ENCODE measurements at regions not wholly inside any gene's neighbourhood (a gene's known extent, or its start where the extent isn't known, plus 50 kb on each side); places are given as distances from the start of the nearest gene placed in this dataset.

GRCh38 chr2:57936216-57936615 lies 110.4 kb upstream of the VRK2 start:
- H3K9me3 ChIP-seq (replicated peaks; ENCODE audit: control insufficient read depth, low read depth, low read length) = peaks cover 17% of the 10 kb centered on the region
- H3K27ac ChIP-seq (ENCODE audit: low read length) = no peak overlapping the region
- no CpG with 5 or more reads among the region's 1 CpG for WGBS (ENCODE audit: insufficient coverage)
- no peak overlapping the region for H3K4me3 ChIP-seq (ENCODE audit: low read length)
- DNase-seq = no peak
- no peaks in the 10 kb centered on the region for H3K36me3 ChIP-seq (ENCODE audit: control insufficient read depth, insufficient read depth, low read length)
- H3K4me1 ChIP-seq (ENCODE audit: control insufficient read depth, insufficient read depth, low read length) = no peaks in the 10 kb centered on the region
- H3K27me3 ChIP-seq (ENCODE audit: control insufficient read depth, insufficient read depth, low read length) = no peaks in the 10 kb centered on the region

GRCh38 chr2:57937456-57937855 lies 109.2 kb upstream of the VRK2 start:
- WGBS (ENCODE audit: insufficient coverage) = no CpG with 5 or more reads among the region's 3 CpGs
- Histone ChIP-seq H3K4me3 (ENCODE audit: low read length) (no peak overlapping the region), H3K27ac (ENCODE audit: low read length) (no peak overlapping the region), H3K9me3 (replicated peaks; ENCODE audit: control insufficient read depth, low read depth, low read length) (peaks cover 17% of the 10 kb centered on the region), H3K36me3 (ENCODE audit: control insufficient read depth, insufficient read depth, low read length) (no peaks in the 10 kb centered on the region), H3K27me3 (ENCODE audit: control insufficient read depth, insufficient read depth, low read length) (no peaks in the 10 kb centered on the region), H3K4me1 (ENCODE audit: control insufficient read depth, insufficient read depth, low read length) (no peaks in the 10 kb centered on the region)
- no peak for DNase-seq

GRCh38 chr2:57941816-57942215 lies 104.8 kb upstream of the VRK2 start:
- no CpG with 5 or more reads among the region's 1 CpG for WGBS (ENCODE audit: insufficient coverage)

GRCh38 chr2:57943315-57943714 lies 103.3 kb upstream of the VRK2 start:
- Histone ChIP-seq H3K9me3 (replicated peaks; ENCODE audit: control insufficient read depth, low read depth, low read length) (no peaks in the 10 kb centered on the region), H3K27me3 (ENCODE audit: control insufficient read depth, insufficient read depth, low read length) (no peaks in the 10 kb centered on the region), H3K27ac (ENCODE audit: low read length) (no peak overlapping the region), H3K36me3 (ENCODE audit: control insufficient read depth, insufficient read depth, low read length) (no peaks in the 10 kb centered on the region), H3K4me1 (ENCODE audit: control insufficient read depth, insufficient read depth, low read length) (no peaks in the 10 kb centered on the region), H3K4me3 (ENCODE audit: low read length) (no peak overlapping the region)
- DNase-seq = no peak

More at GRCh38 chr2:57941816-57942215, 104.8 kb upstream of the VRK2 start:
- Histone ChIP-seq H3K4me1 (ENCODE audit: control insufficient read depth, insufficient read depth, low read length) (no peaks in the 10 kb centered on the region), H3K27me3 (ENCODE audit: control insufficient read depth, insufficient read depth, low read length) (no peaks in the 10 kb centered on the region), H3K4me3 (ENCODE audit: low read length) (no peak overlapping the region), H3K36me3 (ENCODE audit: control insufficient read depth, insufficient read depth, low read length) (no peaks in the 10 kb centered on the region), H3K27ac (ENCODE audit: low read length) (no peak overlapping the region), H3K9me3 (replicated peaks; ENCODE audit: control insufficient read depth, low read depth, low read length) (peaks cover 1% of the 10 kb centered on the region)
- DNase-seq = no peak

GRCh38 chr2:57947398-57947797 lies 99.2 kb upstream of the VRK2 start:
- DNase-seq = no peak
- Histone ChIP-seq H3K4me1 (ENCODE audit: control insufficient read depth, insufficient read depth, low read length) (no peaks in the 10 kb centered on the region), H3K4me3 (ENCODE audit: low read length) (no peak overlapping the region)

GRCh38 chr2:57954020-57954419 lies 92.6 kb upstream of the VRK2 start:
- Histone ChIP-seq H3K9me3 (replicated peaks; ENCODE audit: control insufficient read depth, low read depth, low read length) (no peaks in the 10 kb centered on the region), H3K27me3 (ENCODE audit: control insufficient read depth, insufficient read depth, low read length) (no peaks in the 10 kb centered on the region), H3K36me3 (ENCODE audit: control insufficient read depth, insufficient read depth, low read length) (no peaks in the 10 kb centered on the region), H3K27ac (ENCODE audit: low read length) (no peak overlapping the region), H3K4me3 (ENCODE audit: low read length) (no peak overlapping the region), H3K4me1 (ENCODE audit: control insufficient read depth, insufficient read depth, low read length) (no peaks in the 10 kb centered on the region)
- no peak for DNase-seq
- WGBS (ENCODE audit: insufficient coverage) = no CpG with 5 or more reads among the region's 1 CpG

More at GRCh38 chr2:57947398-57947797, 99.2 kb upstream of the VRK2 start:
- no peak overlapping the region for H3K27ac ChIP-seq (ENCODE audit: low read length)
- no peaks in the 10 kb centered on the region for H3K27me3 ChIP-seq (ENCODE audit: control insufficient read depth, insufficient read depth, low read length)
- H3K9me3 ChIP-seq (replicated peaks; ENCODE audit: control insufficient read depth, low read depth, low read length) = no peaks in the 10 kb centered on the region
- no peaks in the 10 kb centered on the region for H3K36me3 ChIP-seq (ENCODE audit: control insufficient read depth, insufficient read depth, low read length)

- no peak for DNase-seq
- Histone ChIP-seq H3K27ac (ENCODE audit: low read length) (no peak overlapping the region), H3K9me3 (replicated peaks; ENCODE audit: control insufficient read depth, low read depth, low read length) (no peaks in the 10 kb centered on the region), H3K36me3 (ENCODE audit: control insufficient read depth, insufficient read depth, low read length) (no peaks in the 10 kb centered on the region), H3K27me3 (ENCODE audit: control insufficient read depth, insufficient read depth, low read length) (no peaks in the 10 kb centered on the region), H3K4me1 (ENCODE audit: control insufficient read depth, insufficient read depth, low read length) (no peaks in the 10 kb centered on the region), H3K4me3 (ENCODE audit: low read length) (no peak overlapping the region)
- no CpG with 5 or more reads among the region's 3 CpGs for WGBS (ENCODE audit: insufficient coverage)
Observed at GRCh38 chr2:57957238-57957637, 89.4 kb upstream of the VRK2 start.

GRCh38 chr2:57959390-57959789 lies 87.2 kb upstream of the VRK2 start:
- H3K4me1 ChIP-seq (ENCODE audit: control insufficient read depth, insufficient read depth, low read length) = no peaks in the 10 kb centered on the region
- no peak overlapping the region for H3K27ac ChIP-seq (ENCODE audit: low read length)
- H3K4me3 ChIP-seq (ENCODE audit: low read length) = no peak overlapping the region
- no peaks in the 10 kb centered on the region for H3K36me3 ChIP-seq (ENCODE audit: control insufficient read depth, insufficient read depth, low read length)
- 49% methylated on average over 4 of the region's 7 CpGs for WGBS (ENCODE audit: insufficient coverage)
- H3K9me3 ChIP-seq (replicated peaks; ENCODE audit: control insufficient read depth, low read depth, low read length) = no peaks in the 10 kb centered on the region
- no peaks in the 10 kb centered on the region for H3K27me3 ChIP-seq (ENCODE audit: control insufficient read depth, insufficient read depth, low read length)
- no peak for DNase-seq

- H3K4me1 ChIP-seq (ENCODE audit: control insufficient read depth, insufficient read depth, low read length) = no peaks in the 10 kb centered on the region
- no peaks in the 10 kb centered on the region for H3K27me3 ChIP-seq (ENCODE audit: control insufficient read depth, insufficient read depth, low read length)
- DNase-seq = no peak
- no peak overlapping the region for H3K4me3 ChIP-seq (ENCODE audit: low read length)
- no CpG with 5 or more reads among the region's 3 CpGs for WGBS (ENCODE audit: insufficient coverage)
- H3K36me3 ChIP-seq (ENCODE audit: control insufficient read depth, insufficient read depth, low read length) = no peaks in the 10 kb centered on the region
- H3K9me3 ChIP-seq (replicated peaks; ENCODE audit: control insufficient read depth, low read depth, low read length) = no peaks in the 10 kb centered on the region
- H3K27ac ChIP-seq (ENCODE audit: low read length) = no peak overlapping the region
Observed at GRCh38 chr2:57962861-57963260, 83.7 kb upstream of the VRK2 start.

GRCh38 chr2:57965219-57965618 lies 81.4 kb upstream of the VRK2 start:
- H3K27me3 ChIP-seq (ENCODE audit: control insufficient read depth, insufficient read depth, low read length) = no peaks in the 10 kb centered on the region
- no peak overlapping the region for H3K27ac ChIP-seq (ENCODE audit: low read length)
- no CpG with 5 or more reads among the region's 1 CpG for WGBS (ENCODE audit: insufficient coverage)
- no peaks in the 10 kb centered on the region for H3K9me3 ChIP-seq (replicated peaks; ENCODE audit: control insufficient read depth, low read depth, low read length)
- no peaks in the 10 kb centered on the region for H3K36me3 ChIP-seq (ENCODE audit: control insufficient read depth, insufficient read depth, low read length)
- no peak overlapping the region for H3K4me3 ChIP-seq (ENCODE audit: low read length)
- DNase-seq = no peak
- H3K4me1 ChIP-seq (ENCODE audit: control insufficient read depth, insufficient read depth, low read length) = no peaks in the 10 kb centered on the region

- Histone ChIP-seq H3K27me3 (ENCODE audit: control insufficient read depth, insufficient read depth, low read length) (no peaks in the 10 kb centered on the region), H3K4me1 (ENCODE audit: control insufficient read depth, insufficient read depth, low read length) (no peaks in the 10 kb centered on the region), H3K4me3 (ENCODE audit: low read length) (no peak overlapping the region), H3K9me3 (replicated peaks; ENCODE audit: control insufficient read depth, low read depth, low read length) (no peaks in the 10 kb centered on the region), H3K27ac (ENCODE audit: low read length) (no peak overlapping the region), H3K36me3 (ENCODE audit: control insufficient read depth, insufficient read depth, low read length) (no peaks in the 10 kb centered on the region)
- DNase-seq = no peak
- no CpG with 5 or more reads among the region's 1 CpG for WGBS (ENCODE audit: insufficient coverage)
Observed at GRCh38 chr2:57965961-57966360, 80.6 kb upstream of the VRK2 start.

Measured in muscle of leg (tissue), 3 donors.